ENCODE measurements at regions not wholly inside any gene's neighbourhood (a gene's known extent, or its start where the extent isn't known, plus 50 kb on each side); places are given as distances from the start of the nearest gene placed in this dataset.

DNA sequence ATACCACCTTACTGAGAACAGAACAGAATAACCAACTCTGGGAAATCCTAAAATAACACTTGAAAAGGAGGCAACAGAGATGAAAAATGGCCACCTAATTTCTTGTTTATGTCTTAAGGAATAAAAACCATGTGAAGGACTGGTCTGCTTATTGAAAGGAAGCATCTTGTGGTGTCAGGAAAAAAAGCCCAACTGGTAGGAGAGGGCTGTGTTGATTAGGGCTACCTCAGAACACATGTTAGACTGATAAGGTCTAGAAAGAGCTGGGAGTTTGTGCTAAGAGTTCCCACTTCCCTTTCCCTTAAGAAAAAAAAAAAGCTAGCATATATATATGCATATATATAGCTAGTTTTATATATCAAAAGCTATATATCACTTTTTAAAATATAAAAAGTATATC lies 425.3 kb upstream of the BTBD3 start:
- DNase-seq (ENCODE audit: extremely low read depth, insufficient read length) = no peak
- Histone ChIP-seq H3K36me3 (ENCODE audit: control insufficient read depth, insufficient read depth, low read length) (no peaks in the 10 kb centered on the region), H3K4me3 (replicated peaks; ENCODE audit: low read depth, low read length) (no peak overlapping the region), H3K27me3 (replicated peaks; ENCODE audit: control insufficient read depth, insufficient read depth, low read length) (no peaks in the 10 kb centered on the region)
- TF ChIP-seq, protein P1, sequence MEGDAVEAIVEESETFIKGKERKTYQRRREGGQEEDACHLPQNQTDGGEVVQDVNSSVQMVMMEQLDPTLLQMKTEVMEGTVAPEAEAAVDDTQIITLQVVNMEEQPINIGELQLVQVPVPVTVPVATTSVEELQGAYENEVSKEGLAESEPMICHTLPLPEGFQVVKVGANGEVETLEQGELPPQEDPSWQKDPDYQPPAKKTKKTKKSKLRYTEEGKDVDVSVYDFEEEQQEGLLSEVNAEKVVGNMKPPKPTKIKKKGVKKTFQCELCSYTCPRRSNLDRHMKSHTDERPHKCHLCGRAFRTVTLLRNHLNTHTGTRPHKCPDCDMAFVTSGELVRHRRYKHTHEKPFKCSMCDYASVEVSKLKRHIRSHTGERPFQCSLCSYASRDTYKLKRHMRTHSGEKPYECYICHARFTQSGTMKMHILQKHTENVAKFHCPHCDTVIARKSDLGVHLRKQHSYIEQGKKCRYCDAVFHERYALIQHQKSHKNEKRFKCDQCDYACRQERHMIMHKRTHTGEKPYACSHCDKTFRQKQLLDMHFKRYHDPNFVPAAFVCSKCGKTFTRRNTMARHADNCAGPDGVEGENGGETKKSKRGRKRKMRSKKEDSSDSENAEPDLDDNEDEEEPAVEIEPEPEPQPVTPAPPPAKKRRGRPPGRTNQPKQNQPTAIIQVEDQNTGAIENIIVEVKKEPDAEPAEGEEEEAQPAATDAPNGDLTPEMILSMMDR (IDR thresholded peaks at IDR 0.05; ENCODE audit: insufficient read depth, low read length, poor library complexity, severe bottlenecking) = no peak

GRCh38 chr20:11492846-11493245 lies 424.8 kb upstream of the BTBD3 start:
- TF ChIP-seq, protein P1 (IDR thresholded peaks at IDR 0.05; ENCODE audit: insufficient read depth, low read length, poor library complexity, severe bottlenecking) = no peak
- DNase-seq (ENCODE audit: extremely low read depth, insufficient read length) = no peak

GRCh38 chr20:11496380-11496779 lies 421.3 kb upstream of the BTBD3 start:
- no peaks in the 10 kb centered on the region for H3K27me3 ChIP-seq (replicated peaks; ENCODE audit: control insufficient read depth, insufficient read depth, low read length)
- H3K4me3 ChIP-seq (replicated peaks; ENCODE audit: low read depth, low read length) = no peak overlapping the region
- TF ChIP-seq, protein P1 (IDR thresholded peaks at IDR 0.05; ENCODE audit: insufficient read depth, low read length, poor library complexity, severe bottlenecking) = no peak
- DNase-seq (ENCODE audit: extremely low read depth, insufficient read length) = no peak
- no peaks in the 10 kb centered on the region for H3K36me3 ChIP-seq (ENCODE audit: control insufficient read depth, insufficient read depth, low read length)

More at GRCh38 chr20:11492846-11493245, 424.8 kb upstream of the BTBD3 start:
- H3K4me3 ChIP-seq (replicated peaks; ENCODE audit: low read depth, low read length) = no peak overlapping the region
- no peaks in the 10 kb centered on the region for H3K27me3 ChIP-seq (replicated peaks; ENCODE audit: control insufficient read depth, insufficient read depth, low read length)
- H3K36me3 ChIP-seq (ENCODE audit: control insufficient read depth, insufficient read depth, low read length) = no peaks in the 10 kb centered on the region

DNA sequence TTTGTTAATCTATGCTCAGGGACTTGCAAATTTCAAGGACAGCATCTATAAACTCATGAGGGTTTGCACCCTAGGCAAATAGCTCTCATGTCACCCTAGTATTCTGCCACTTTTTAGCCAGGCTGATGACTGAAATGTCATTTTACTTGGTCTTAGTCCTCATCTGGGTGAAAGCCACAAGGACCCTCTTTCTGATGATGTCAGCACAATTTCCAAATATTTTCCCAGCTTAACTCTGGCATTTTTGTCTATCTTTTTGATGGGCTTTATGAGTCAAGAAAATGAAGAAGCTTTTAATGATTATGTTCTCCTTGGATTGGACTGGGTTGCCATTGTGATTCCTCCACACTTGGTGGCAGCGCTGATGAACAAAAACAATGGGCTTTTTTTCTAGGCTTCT lies 420.1 kb upstream of the BTBD3 start:
- TF ChIP-seq, protein P1 (IDR thresholded peaks at IDR 0.05; ENCODE audit: insufficient read depth, low read length, poor library complexity, severe bottlenecking) = no peak
- H3K36me3 ChIP-seq (ENCODE audit: control insufficient read depth, insufficient read depth, low read length) = no peaks in the 10 kb centered on the region
- no peak overlapping the region for H3K4me3 ChIP-seq (replicated peaks; ENCODE audit: low read depth, low read length)
- no peaks in the 10 kb centered on the region for H3K27me3 ChIP-seq (replicated peaks; ENCODE audit: control insufficient read depth, insufficient read depth, low read length)
- no peak for DNase-seq (ENCODE audit: extremely low read depth, insufficient read length)

- DNase-seq (ENCODE audit: extremely low read depth, insufficient read length) = no peak
- TF ChIP-seq, protein P1 (IDR thresholded peaks at IDR 0.05; ENCODE audit: insufficient read depth, low read length, poor library complexity, severe bottlenecking) = no peak
- Histone ChIP-seq H3K4me3 (replicated peaks; ENCODE audit: low read depth, low read length) (no peak overlapping the region), H3K36me3 (ENCODE audit: control insufficient read depth, insufficient read depth, low read length) (no peaks in the 10 kb centered on the region), H3K27me3 (replicated peaks; ENCODE audit: control insufficient read depth, insufficient read depth, low read length) (no peaks in the 10 kb centered on the region)
These were observed 418.5 kb upstream of the BTBD3 start for GRCh38 chr20:11499101-11499634.

DNA sequence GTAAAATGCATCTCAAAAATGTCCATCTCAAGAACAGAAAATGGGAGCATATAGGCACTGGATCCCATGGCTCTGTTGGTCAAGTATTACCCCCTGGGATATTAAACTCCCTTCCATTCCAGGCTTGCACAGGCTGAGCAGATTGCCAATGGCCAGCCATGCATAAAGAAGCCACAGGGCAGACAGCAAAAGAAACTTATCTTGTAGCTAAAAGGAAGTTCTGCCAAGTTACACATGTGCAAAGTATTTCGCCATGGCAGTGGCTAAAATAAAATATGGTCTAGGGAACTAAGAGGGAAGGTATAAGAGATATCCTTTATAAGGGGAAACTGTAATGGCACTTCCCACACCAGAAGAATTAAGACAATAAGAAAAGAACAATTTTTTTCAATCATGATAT lies 415.6 kb upstream of the BTBD3 start:
- no peak for DNase-seq (ENCODE audit: extremely low read depth, insufficient read length)
- H3K27me3 ChIP-seq (replicated peaks; ENCODE audit: control insufficient read depth, insufficient read depth, low read length) = no peaks in the 10 kb centered on the region
- TF ChIP-seq, protein P1 (IDR thresholded peaks at IDR 0.05; ENCODE audit: insufficient read depth, low read length, poor library complexity, severe bottlenecking) = no peak
- no peaks in the 10 kb centered on the region for H3K36me3 ChIP-seq (ENCODE audit: control insufficient read depth, insufficient read depth, low read length)
- H3K4me3 ChIP-seq (replicated peaks; ENCODE audit: low read depth, low read length) = no peak overlapping the region
